GM21737 (cell line): ENCODE measurements at regions not wholly inside any gene's neighbourhood (a gene's known extent, or its start where the extent isn't known, plus 50 kb on each side); places are given as distances from the start of the nearest gene placed in this dataset.
"Not testable (repeated sequence)": the region's sequence is repeated elsewhere in the genome, so short reads cannot be mapped to it uniquely, and the experiment has no call there.

Experiments
- ATAC-seq: cut with Tn5 transposase; IDR thresholded peaks from one replicate; pipeline ENCODE4 v1.9.1; 2021; ENCODE audit warnings: mild to moderate bottlenecking, moderate library complexity; ENCODE audit not compliant: unreplicated experiment

DNA sequence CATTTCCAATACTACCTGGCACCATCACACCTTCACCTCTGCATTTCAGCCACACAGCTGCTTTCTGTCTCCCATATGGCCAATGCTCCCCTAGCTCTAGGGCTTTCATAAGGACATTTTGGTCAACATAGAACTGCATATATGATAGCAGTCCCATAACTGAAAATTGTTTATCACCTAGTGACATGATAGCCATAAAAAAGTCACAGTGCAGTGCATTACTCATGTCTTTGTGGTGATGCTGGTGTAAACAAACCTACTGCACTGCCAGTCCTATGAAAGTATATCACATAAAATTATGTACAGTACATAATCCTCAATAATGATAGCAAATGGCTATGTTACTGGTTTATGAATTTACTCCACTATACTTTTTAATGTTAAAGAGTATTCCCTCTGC is 221.0 kb downstream of the NAF1 start:
- no peak for ATAC-seq

DNA sequence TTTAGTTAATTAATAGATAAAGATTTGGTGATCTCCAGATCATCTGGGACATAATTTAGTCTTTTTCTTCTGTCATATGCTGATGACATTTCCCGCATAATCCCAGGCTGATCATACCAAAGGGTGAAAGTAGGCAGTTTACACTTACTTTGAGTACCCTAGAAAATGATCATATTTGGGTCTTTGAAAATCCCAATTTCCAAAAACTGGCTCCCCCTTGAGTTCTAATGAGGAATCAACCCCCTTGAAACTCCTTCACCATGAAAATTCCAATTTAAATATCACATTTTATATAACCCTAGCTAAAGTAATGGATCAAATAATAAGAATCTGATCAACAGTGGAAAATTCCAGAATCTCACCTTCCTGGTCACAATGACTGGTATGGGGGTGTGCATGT is 223.4 kb downstream of the NAF1 start:
- no peak for ATAC-seq

DNA sequence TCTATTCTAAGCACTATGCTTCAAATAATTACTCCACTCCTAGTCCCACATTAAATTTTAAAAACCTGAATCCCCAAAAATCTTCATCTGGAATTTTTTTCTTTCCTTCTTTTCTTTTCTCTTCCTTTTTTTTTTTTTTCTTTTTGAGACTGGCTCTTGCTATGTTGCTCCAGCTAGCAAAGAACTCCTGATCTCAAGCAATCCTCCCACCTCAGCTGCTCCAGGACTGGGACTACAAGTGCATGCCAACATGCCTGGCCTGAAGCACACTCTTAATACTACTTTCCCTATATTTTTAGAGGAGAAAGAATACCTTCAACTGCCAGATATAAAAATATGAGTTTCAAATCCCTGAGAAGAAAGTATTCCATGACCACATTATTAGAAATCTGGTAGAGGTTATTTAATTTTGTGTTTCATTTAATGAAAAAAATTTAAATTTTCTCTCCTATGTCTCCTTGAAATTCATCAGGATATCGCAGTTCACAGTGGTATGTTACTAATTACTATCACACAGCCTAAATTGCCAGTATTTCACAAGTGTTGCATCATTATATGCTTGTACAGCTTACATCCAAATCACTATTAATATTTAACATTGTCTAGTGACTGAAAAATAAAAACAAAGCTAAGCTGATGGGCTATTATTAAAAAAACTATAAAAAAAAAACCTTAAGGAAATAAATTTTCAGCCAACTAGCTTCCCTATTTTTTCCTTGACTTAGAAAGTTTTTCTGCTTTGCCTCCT is 227.8 kb downstream of the NAF1 start:
- ATAC-seq, result no peak

DNA sequence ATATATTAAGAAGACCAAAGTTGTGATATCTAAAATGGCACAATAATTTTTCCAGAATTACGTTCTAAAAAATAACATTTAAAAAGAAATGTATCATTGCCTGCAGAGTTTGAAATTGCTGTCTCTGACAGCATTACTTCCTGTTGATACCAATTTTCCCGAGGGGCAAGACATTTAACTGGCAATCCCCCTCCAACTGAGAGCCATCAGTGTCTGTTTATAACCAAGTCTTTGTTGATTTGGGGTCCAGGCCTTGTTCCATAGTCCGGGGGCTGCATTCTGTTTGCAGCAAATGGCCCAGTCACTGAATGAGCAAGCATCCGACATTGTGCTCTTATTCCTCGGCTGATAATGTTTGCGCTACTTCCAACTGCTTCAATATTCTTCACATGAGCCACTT is 231.5 kb downstream of the NAF1 start:
- no peak for ATAC-seq

- no peak for ATAC-seq
Observed at GRCh38 chr4:162931286-162931685, 235.4 kb downstream of the NAF1 start.

DNA sequence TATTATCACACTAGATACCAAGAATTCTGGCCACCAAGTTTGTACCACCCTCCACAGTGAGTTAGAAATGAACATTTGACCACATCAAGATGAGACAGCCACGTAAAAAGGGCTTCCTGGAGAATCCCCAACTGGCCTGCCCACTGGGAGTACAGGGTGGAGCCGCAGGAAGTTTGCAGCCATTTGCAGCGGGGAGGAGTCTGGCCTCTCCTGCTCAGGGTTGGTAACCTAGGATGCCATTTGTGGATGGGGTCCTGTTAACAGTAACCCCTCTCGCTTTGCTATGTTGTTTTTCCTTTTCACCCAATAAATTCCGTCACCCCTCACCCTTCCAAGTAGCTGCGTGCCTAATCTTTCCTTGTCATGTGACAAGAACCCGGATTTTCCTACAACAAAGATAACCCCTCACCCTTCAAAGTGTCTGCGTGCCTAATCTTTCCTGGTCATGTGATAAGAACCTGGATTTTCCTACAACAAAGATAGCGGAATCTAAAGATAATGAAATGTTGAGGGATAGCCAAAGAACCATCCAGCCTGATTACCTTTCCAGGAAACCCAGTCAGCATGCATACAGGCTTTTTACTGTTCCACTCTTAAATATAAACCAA is 245.4 kb downstream of the NAF1 start:
- no peak for ATAC-seq

- no peak for ATAC-seq
Observed at GRCh38 chr4:162920649-162921048, 246.0 kb downstream of the NAF1 start.

DNA sequence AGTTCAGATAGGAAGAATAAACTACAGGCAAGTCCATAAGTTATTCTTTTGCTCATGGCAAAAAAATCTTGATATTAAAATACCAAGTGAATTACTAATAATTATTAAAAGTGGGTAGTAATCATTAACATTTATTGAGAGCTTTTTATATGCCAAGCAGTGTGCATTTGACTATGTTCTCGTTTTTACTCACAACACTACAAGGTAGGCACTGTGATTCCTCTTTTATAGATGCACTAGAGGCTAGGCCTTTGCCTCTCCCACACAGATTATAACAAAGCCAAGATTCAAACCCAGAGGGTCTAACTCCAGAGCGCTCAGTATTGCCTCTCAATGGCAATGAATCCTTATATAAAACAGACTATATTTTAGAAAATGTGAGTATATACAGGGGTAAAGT is 254.2 kb downstream of the NAF1 start:
- ATAC-seq, result no peak

- no peak for ATAC-seq
Observed at GRCh38 chr4:162911349-162911748, 255.3 kb downstream of the NAF1 start.

- ATAC-seq, result no peak
Observed at GRCh38 chr4:162909952-162910351, 256.7 kb downstream of the NAF1 start.

- ATAC-seq, result no peak
Observed at GRCh38 chr4:162894387-162894786, 272.3 kb downstream of the NAF1 start.

GRCh38 chr4:162891788-162892707 is 274.6 kb downstream of the NAF1 start:
- peak; percentile 100 for ATAC-seq

GRCh38 chr4:162878096-162878495 is 288.6 kb downstream of the NAF1 start:
- no peak for ATAC-seq

DNA sequence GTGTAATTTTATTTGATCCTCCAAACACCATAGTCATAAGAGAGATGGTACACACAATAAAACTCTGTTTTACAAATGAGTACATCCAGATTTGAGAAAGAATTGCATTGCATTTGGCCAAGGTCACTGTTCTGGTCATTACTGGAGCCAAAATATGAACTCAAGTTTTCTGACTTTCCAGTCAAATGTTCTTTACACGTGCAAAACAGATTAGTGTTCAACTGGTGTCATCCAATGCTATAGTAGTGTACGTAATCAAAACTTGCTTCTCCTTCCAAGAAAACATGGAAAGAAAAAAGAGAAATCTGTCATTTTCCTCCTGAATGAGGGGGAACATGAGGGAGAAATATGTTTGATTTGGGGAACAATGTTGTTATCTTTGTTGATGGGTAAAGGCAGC is 291.9 kb downstream of the NAF1 start:
- ATAC-seq, result no peak

DNA sequence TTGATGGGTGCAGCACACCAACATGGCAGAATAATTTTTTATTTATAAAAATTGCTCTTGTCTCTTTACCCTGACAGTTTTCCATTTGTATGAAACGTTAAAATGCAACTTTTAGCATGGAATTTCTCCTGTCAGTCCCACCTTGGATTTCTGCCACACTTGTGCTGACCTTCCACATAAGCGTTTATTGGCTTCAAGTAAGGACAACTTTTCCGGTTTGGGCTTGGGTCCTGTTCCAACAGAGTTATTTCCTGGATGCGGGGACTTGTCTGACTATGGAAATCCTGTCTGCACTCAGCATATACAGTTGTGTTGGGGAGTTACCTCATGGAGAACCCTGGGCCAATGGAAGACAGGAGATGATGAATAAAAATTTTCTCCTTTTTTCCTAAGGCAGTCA is 294.7 kb downstream of the NAF1 start:
- ATAC-seq, result no peak

- ATAC-seq, result no peak
Observed at GRCh38 chr4:162869157-162869556, 297.5 kb downstream of the NAF1 start.

DNA sequence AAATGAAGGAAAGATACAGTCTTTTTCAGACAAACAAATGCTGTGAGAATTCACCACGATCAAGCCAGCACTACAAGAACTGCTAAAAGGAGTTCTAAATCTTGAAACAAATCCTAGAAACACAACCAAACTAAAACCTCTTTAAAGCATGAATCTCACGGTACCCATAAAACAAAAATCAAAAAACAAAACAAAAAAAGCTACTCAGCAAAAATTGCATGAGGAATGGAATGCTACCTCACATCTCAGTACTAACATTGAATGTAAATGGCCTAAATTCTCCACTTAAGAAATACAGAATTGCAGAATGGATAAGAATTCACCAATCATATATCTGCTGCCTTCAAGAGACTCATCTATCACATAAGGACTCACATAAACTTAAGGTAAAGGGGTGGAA is 300.1 kb downstream of the NAF1 start:
- ATAC-seq, result no peak

DNA sequence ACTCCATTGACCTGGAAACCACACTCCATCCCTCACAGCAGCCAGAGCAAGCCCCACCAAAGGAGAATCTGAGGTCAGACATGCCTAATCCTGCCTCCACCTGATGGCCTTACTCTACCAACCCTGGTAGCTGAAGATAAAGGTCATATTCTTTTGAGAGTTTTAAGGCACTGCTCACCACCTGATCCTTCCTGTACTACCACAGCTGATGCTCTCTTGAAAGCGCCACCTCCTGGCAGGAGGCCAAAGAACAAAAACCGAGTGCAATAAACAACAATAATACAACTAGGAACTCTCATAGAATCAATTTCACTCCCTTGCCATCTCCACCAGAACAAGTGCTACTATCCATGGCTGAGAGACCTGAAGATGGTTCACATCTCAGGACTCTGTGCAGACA is 301.6 kb downstream of the NAF1 start:
- no peak for ATAC-seq

DNA sequence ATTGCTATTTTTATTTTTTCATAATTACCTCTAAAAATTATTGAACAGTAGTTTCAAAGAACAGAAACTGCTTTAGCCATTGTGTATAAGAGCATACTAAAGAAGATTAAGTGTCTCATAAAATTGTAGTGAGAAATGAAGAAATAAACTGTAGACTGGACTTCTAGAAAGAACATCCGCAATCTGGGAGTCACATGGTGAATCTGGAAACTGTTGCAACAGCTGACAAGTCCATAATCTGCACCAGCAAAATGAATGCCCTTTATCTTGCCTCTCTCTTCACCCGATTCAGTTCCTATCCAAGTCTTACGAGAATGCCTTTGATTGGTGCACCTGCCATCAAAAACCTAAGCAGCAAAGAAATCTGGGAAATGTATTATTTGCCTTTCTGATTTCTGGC is 312.9 kb downstream of the NAF1 start:
- ATAC-seq, result no peak

DNA sequence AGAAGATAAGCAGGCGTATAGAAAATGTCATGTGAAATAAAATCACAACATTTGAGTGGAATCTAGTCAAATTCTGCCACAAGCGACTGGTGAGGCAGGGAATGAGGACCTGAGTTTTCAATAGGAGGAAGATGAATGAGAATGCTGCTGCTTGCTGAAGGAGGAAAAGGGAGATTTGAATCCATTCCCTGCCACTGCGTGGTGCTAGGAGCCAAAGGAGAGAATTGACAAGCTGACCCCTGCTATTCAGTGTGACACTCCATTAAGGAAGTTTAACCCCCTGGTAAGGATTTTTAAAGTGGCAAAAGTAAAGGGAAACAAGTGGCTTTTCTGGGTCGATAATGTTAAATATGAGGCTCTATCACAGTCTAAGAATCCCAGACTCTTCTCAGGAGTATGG is 314.0 kb downstream of the NAF1 start:
- no peak for ATAC-seq

DNA sequence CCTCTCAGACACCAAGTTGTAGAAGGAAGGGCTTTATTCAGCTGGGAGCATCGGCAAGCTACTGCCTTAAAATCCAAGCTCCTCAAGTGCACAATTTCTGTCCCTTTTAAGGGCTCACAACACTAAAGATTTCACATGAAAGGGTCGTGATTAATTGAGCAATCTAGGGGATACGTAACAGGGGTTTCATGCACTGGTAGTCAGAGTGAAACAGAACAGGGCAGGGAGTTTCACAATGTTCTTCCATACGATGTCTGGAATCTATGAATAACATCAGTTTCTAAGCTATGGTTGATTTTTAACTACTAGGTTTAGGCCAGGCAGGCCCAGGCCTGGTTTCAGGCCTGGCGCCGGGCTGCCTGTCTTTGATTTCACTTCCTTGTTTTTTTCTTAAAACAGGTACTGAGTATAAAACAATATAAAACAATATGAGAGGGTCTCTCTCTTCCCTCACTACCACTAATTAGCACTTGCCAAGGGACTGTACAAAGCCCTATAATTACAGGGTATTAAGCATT is 315.4 kb downstream of the NAF1 start:
- not testable (repeated sequence) for ATAC-seq

- ATAC-seq, result no peak
Observed at GRCh38 chr4:162849937-162850336, 316.8 kb downstream of the NAF1 start.
